GM10266 (cell line): ENCODE measurements at regions not wholly inside any gene's neighbourhood (a gene's known extent, or its start where the extent isn't known, plus 50 kb on each side); places are given as distances from the start of the nearest gene placed in this dataset.

ENCODE experiments used
- DNase-seq: peaks from one replicate; pipeline ENCODE4 v3.0.0; 2012; ENCODE audit errors: extremely low spot score
- TF ChIP-seq, protein P1 (sequence below): IDR thresholded peaks from 2 replicates; pipeline ENCODE4 v1.5.1; 2012; ENCODE audit warnings: mild to moderate bottlenecking, low read depth; ENCODE audit not compliant: control insufficient read depth, insufficient read depth; ENCODE audit errors: missing control alignments

DNA sequence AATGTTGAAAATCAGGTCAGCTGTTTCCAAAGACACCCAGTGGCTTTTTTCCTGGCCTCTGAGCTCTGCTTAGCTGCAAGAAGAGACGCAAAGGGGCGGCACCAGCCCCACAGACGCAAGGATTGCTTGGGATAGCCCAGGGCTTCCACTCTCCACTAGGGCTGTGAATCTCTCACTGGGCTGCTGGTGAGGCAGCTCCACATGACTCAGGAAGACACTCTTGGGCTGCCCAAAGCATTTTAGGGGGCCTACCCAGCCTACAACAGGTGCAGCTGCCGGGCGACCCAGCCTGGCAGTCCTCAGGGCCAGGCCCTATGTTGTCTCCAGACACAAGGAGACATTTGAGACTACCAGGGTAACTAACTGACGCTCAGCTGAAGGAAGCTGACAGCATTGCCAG lies 59.8 kb downstream of the FAM50B start:
- TF ChIP-seq, protein P1, sequence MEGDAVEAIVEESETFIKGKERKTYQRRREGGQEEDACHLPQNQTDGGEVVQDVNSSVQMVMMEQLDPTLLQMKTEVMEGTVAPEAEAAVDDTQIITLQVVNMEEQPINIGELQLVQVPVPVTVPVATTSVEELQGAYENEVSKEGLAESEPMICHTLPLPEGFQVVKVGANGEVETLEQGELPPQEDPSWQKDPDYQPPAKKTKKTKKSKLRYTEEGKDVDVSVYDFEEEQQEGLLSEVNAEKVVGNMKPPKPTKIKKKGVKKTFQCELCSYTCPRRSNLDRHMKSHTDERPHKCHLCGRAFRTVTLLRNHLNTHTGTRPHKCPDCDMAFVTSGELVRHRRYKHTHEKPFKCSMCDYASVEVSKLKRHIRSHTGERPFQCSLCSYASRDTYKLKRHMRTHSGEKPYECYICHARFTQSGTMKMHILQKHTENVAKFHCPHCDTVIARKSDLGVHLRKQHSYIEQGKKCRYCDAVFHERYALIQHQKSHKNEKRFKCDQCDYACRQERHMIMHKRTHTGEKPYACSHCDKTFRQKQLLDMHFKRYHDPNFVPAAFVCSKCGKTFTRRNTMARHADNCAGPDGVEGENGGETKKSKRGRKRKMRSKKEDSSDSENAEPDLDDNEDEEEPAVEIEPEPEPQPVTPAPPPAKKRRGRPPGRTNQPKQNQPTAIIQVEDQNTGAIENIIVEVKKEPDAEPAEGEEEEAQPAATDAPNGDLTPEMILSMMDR = no peak
- no peak for DNase-seq

DNA sequence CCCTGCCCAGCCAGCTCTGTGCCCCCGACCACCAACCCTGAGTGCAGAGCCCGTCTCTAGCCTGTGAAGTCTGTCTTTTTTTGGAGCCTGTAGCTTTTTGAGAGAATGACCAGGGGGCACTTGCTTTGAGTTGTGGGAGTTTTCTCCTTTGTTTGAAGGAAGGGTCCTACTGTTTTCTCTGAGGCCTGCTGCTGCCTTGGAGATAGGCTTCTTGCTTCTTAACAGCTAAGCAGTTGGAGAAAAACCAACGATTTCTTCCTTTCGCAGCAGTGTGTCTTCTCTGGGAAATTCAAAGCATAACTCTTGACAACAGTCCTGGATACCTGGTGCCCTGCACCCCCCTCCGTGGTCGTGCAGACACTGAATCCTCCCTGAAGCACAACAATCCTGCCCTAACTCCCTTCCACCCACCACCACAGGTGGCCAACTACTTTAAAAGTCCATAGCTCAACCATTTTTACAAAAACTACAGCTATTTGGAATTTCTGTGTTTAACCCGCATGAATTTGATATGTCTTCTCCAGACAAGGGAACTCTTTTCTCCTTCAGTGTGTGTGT lies 61.0 kb downstream of the FAM50B start:
- TF ChIP-seq, protein P1 = no peak
- DNase-seq = no peak

DNA sequence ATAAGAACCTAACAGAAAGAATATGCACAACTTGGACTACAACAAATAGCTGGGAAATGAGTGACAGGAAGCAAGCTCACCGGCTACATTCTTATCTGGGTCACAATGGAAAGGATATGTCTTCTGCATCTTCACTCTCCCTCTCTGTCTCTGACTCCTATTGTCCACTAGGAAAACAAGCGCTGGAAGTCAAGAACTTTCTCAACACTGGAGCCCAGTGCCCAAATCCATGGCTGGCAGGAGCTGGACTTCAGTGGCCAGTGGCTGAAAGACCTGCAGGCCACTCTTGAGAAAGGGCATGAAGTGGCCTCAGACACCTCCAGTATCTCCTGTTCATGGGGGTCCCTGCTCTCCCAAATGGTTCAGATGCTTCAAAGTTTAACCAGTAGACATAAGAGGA lies 62.0 kb downstream of the FAM50B start:
- DNase-seq = no peak

DNA sequence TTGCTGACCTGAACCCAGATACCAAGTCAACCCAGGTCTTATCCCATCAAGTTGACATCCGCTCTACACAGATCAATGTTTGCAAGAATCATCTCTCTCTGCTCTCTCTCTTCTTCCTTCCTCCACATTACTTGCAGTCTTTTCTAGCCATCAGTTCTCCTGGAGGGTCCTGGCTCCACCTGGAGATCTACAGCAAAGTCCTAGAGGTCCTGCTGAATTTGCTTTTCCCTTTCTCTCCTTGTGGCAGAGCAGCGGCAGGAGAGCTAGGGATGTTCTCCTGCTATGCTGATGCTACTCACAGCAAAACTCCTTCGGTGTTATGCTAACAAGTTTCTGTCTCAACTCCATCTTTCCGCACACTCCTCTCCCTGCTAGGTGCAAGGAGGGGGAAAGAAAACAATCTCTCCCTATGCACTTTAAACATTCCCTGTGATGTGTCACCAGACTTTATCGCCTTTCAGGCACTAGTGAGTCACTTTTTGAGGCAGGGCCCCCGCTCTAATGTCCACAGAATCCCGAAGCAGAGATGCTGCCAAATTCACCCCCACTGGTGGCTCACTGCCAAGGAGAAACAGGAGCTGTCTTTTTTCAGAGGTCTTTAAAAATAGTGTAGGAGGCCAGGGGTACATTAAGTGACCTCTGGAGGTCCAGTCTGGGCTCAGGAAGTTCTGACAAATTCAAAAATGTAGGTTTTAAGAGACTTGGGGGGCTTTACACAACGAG lies 62.6 kb downstream of the FAM50B start:
- no peak for DNase-seq
- TF ChIP-seq, protein P1 = no peak

More for the DNA sequence above, 62.0 kb downstream of the FAM50B start:
- TF ChIP-seq, protein P1 = no peak

DNA sequence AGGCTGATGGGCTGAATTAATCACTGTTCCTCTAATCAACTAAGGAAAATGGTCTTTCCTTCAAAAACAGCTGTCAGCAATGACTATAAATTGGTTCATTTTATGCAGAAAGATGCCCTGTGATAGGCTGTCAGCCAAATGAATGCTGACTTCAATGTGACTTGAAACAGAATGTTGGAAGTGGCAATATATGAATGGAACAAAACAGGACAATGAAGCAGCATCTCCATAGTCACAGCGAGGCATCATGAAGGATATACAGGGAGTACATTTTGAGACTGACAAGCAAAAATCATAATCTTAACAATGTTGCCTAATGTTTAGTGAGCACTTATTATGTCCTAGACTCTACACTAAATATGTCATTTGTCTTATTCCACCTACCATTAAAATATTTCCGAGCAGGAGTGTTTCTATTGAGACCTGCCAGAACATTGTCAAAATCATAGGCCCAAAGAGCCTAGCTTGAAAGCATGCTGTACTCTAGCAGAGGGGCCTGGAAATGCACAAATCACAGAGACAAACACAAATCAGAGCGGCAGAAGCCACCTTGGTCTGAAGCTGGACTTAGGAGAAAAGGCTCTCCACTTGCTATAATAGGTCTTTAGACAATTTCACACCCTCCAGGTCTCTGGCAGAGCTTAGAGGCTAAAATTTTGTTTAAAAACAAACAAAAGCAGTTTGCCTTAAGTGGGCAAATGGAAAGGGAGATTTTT lies 63.3 kb downstream of the FAM50B start:
- DNase-seq = no peak

DNA sequence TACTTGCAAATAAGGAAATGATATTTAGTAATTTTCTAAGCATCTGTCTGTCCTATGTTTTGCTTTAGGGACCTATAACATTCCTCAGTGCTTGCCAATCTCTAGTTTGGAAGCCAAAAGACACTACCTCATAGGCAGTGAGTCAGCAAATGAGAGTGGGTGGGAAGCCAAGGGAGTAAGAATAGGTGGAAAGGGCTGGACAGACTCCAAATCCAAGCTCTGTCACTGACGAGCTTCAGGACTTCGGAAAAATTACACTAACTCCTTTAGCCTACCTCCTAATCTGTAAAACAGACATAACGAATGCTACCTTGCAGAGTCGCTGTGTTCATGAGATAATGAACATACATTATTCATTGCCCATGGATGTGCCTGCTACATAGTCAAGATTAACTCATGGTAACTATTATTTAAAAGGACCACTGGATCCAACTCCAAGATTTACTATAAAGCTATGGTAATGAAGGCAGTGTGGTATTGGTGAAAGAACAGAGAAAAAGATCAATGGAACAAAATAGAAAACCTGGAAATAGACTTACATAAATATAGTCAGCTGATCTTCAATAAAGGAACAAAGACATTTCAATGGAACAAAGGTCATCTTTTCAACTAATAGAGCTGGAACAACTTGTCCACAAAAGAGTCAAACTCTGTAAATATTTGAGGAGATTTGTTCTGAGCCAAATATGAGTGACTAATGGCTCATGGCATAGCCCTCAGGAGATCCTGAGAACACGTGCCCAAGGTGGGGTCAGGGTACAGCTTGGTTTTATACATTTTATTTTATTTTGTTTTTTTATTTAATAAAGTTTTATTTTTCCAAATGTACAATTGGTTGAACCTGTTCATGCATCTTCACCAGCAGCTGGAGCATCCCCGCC lies 64.1 kb downstream of the FAM50B start:
- TF ChIP-seq, protein P1 = no peak
- no peak for DNase-seq

More for the DNA sequence above, 63.3 kb downstream of the FAM50B start:
- TF ChIP-seq, protein P1 = no peak
